GM13976 (cell line): ENCODE measurements at regions not wholly inside any gene's neighbourhood (a gene's known extent, or its start where the extent isn't known, plus 50 kb on each side); places are given as distances from the start of the nearest gene placed in this dataset.

Experiments
- DNase-seq: peaks from one replicate; pipeline ENCODE4 v3.0.0; 2012; ENCODE audit warnings: low spot score
- in situ Hi-C: fragments of 300-500 bp; cut with MboI; formaldehyde crosslinking; loops from one replicate; pipeline ENCODE4 v1.12.0; 2022; ENCODE audit warnings: low sequenced_read_pairs, mixed read lengths, inconsistent platforms; ENCODE audit not compliant: unreplicated experiment
- TF ChIP-seq, protein P1 (sequence below): IDR thresholded peaks from 2 replicates; pipeline ENCODE4 v1.5.1; 2012; ENCODE audit warnings: borderline replicate concordance, mild to moderate bottlenecking; ENCODE audit not compliant: insufficient read depth; ENCODE audit errors: extremely low read depth, missing control alignments, control extremely low read depth

DNA sequence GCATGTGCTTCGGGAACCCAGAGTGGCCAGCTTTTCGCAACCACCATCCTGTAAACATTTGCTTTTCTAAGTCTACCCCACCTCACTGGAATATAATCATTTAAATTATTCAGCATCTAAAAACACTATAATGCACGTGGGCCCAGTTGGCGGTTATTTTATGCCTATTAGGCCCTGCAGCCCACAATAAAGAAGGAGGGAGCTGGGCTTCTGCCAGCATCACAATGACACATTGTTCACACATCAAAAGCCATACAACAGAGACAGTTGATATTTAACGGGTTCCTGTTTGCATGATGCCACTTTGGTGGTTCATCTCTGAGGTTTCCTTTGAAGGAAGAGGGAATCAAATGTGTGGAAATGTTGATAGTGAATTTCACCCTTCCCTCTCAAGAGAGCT is 916.0 kb upstream of the CELF4 start:
- TF ChIP-seq, protein P1, sequence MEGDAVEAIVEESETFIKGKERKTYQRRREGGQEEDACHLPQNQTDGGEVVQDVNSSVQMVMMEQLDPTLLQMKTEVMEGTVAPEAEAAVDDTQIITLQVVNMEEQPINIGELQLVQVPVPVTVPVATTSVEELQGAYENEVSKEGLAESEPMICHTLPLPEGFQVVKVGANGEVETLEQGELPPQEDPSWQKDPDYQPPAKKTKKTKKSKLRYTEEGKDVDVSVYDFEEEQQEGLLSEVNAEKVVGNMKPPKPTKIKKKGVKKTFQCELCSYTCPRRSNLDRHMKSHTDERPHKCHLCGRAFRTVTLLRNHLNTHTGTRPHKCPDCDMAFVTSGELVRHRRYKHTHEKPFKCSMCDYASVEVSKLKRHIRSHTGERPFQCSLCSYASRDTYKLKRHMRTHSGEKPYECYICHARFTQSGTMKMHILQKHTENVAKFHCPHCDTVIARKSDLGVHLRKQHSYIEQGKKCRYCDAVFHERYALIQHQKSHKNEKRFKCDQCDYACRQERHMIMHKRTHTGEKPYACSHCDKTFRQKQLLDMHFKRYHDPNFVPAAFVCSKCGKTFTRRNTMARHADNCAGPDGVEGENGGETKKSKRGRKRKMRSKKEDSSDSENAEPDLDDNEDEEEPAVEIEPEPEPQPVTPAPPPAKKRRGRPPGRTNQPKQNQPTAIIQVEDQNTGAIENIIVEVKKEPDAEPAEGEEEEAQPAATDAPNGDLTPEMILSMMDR, result no peak
- DNase-seq, result no peak
- in situ Hi-C loops, result no loop called here

DNA sequence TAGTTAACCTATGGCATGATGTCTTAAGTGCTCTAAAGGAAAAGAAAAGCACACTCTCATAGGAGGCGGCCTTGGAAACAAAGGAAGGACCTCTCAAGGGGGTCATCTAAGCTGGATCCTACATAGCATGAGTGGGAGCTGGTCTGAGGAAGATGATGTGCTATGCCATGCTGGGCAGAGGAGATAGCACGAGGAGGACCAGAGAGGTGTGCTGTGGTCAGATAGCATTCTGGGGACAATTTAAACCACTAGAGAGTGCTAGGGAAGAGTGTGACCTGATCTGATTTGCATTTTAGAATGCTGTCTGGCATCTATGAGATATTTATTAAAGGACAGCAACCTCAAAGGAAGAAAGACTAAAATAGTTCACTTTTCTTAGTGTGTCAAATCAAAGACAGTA is 910.1 kb upstream of the CELF4 start:
- TF ChIP-seq, protein P1, result no peak
- in situ Hi-C loops, result no loop called here
- no peak for DNase-seq

DNA sequence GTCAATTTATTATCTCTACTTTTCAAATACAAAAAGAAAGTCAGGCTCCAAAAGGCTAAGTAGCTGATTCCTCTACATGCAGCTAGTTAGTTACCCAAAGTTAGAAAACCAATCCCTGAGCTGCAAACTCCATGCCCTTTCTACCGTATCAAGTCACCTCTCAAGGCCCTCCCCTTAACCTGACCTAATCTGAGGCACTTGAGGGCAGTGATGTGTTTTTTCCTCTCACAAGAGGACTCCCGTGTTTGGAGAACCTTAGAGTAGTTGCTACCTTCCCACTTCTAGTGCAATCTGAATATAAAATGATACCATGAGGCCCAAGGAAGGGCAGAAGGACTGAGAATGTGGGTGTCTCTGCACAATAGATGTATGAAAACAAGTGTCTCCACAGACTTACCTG is 907.9 kb upstream of the CELF4 start:
- in situ Hi-C loops, result no loop called here
- no peak for DNase-seq
- TF ChIP-seq, protein P1, result no peak

DNA sequence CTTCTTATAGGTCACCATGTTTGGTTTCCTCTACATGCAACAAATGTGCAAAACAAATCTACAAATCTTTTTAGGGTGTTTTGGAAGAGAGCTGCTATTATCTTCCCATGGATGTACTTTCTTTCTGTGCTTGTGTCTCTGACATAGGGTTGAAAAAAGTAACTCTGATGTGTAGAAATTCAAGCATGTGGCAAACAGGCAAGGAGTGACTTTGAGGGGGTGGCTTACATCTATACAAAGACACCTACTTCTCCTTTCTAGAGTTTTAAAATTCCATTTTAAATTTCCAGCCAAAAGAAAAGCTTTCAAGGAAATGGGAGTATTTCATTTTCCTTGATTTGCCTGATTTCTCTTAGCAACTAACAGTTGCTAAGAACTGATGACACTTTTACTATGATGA is 904.8 kb upstream of the CELF4 start:
- TF ChIP-seq, protein P1, result no peak
- DNase-seq, result no peak
- in situ Hi-C loops, result no loop called here

DNA sequence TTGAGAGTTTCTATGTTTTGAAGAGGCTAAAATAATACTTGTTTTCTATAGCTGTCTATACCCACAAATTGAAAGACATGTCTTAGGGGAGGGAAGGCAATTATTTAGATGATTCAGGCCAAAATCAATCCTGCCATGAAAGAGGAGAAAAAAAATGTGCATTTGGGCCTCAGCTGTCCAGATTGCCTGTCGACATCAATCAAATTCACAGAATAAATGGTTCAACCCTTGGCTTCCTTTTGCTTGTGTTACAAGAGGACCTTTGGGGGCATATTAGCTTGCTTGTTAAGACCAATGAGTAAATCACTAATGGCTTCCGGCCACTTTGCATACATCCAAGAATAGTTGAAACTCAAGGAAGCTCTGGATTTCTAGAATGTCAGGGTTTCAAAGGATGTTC is 900.8 kb upstream of the CELF4 start:
- in situ Hi-C loops, result no loop called here
- TF ChIP-seq, protein P1, result no peak
- DNase-seq, result no peak

DNA sequence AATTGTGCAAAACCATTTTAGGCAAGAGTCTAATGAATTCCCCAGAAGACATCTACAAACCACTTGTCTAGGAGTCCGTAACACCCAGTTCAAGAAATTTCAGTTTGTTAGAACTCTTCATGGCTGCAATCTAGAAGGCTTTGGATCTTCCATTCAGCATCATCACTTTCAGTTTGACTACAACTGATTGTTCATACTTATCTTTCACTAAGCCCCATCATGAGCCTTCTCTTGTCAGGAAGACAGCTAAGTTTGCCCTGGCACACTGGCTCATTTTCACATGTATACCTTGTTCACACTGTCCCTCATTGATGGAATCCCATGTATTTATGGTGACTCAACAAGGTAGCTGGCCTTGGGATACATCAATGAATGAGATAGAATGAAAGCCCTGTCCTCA is 898.4 kb upstream of the CELF4 start:
- DNase-seq, result no peak
- in situ Hi-C loops, result no loop called here
- TF ChIP-seq, protein P1, result no peak

DNA sequence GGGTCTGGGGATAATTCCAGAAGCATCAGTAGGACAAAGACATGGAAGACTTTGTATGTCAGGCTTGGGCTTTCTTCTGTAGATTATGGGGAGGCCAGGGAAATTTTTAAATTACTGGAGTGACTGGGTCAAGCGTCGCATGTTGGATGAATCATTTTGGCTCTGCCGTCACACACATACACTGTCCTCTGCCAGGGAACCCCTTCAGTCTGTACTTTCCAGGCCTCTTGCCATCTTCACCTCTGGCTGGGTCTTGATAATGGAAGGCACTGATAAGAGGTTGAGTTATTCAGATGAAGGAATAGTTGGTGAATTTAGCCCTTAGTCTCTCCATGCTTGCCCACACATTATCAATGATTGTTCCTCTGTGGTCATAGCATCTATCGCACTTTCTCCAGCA is 895.1 kb upstream of the CELF4 start:
- in situ Hi-C loops, result no loop called here
- no peak for DNase-seq
- TF ChIP-seq, protein P1, result no peak
